Motor neuron (in vitro differentiated cells): ENCODE measurements at regions not wholly inside any gene's neighbourhood (a gene's known extent, or its start where the extent isn't known, plus 50 kb on each side); places are given as distances from the start of the nearest gene placed in this dataset.
A peak's percentile ranks its signal among the peaks of the same experiment; 100 is the strongest.

Source experiments
- ATAC-seq, 8 experiments: fragments of 200-7000 bp; cut with Tn5 transposase; replicated peaks in 6 of 8; 2 replicates each; pipeline ENCODE4 v1.8.0; 2021; ENCODE audit warnings: mild to moderate bottlenecking in 8 of 8, moderate library complexity in 8 of 8
- H3K27ac ChIP-seq, 2 donors: fragments of 250-450 bp; sonication (Bioruptor Pico); 2 replicates each; pipeline ENCODE4 v1.9.0; 2021; ENCODE audit warnings: antibody characterized with exemption in 2 of 2, mild to moderate bottlenecking in 2 of 2, moderate library complexity in 1 of 2
- H3K4me1 ChIP-seq, 2 donors: fragments of 250-450 bp; sonication (Bioruptor Pico); replicated peaks in 1 of 2; 2 replicates each; pipeline ENCODE4 v1.6.1; 2021; ENCODE audit warnings: antibody characterized with exemption in 2 of 2, mild to moderate bottlenecking in 2 of 2, moderate library complexity in 1 of 2
- H3K4me3 ChIP-seq, 5 donors: fragments of 250-450 bp; sonication (Bioruptor Pico); 2 replicates each; pipeline ENCODE4 v1.9.0; 2021; ENCODE audit warnings: antibody characterized with exemption in 5 of 5, mild to moderate bottlenecking in 5 of 5, moderate library complexity in 4 of 5
- WGBS, 10 experiments: fragments of 450-650 bp; shearing (Covaris generic); methylation state at CpG; one replicate each; pipeline ENCODE4 v1.0.0; 2022; 5-methylcytosine and 5-hydroxymethylcytosine counted together
- in situ Hi-C, 9 experiments: fragments of 400-800 bp; cut with MboI; loops; one replicate each; pipeline ENCODE4 v1.15.0; 2021; ENCODE audit warnings: low sequenced_read_pairs in 9 of 9, low pct_unique_long_range_greater_than_20kb in 2 of 9; ENCODE audit not compliant: unreplicated experiment in 9 of 9

GRCh38 chr9:1115370-1115769, 65.2 kb downstream of the DMRT2 start:
- in situ Hi-C loops = no loop called here
- Histone ChIP-seq H3K4me3 (no peak overlapping the region), H3K27ac (no peak overlapping the region), H3K4me1 (no peaks in the 10 kb centered on the region)
- no peak for ATAC-seq
- 17 to 100% (median 80%) methylated on average over 1 to 3 of the region's 3 CpGs; no CpG with 5 or more reads in 1 of the 10 experiments for WGBS, 10 experiments

GRCh38 chr9:1117439-1117838, 67.3 kb downstream of the DMRT2 start:
- H3K4me1 ChIP-seq = no peaks in the 10 kb centered on the region
- 0 to 100% (median 75%) methylated on average over 1 of the region's 1 CpG; no CpG with 5 or more reads in 1 of the 10 experiments for WGBS, 10 experiments
- no peak overlapping the region for H3K27ac ChIP-seq
- in situ Hi-C loops = no loop called here
- no peak overlapping the region for H3K4me3 ChIP-seq
- ATAC-seq = no peak

GRCh38 chr9:1120500-1121165, 70.5 kb downstream of the DMRT2 start:
- H3K4me3 ChIP-seq = no peak overlapping the region
- no peaks in the 10 kb centered on the region for H3K4me1 ChIP-seq
- H3K27ac ChIP-seq = no peak overlapping the region
- in situ Hi-C loops = no loop called here
- WGBS, 10 experiments = 3 to 67% (median 28%) methylated on average over 1 to 6 of the region's 6 CpGs
- peak in 4 of 8 experiments; percentile 45 to 88 (median 67) for ATAC-seq

- Histone ChIP-seq H3K4me1 (peaks cover 0 to 2% of the 10 kb centered on the region in 2 donors), H3K4me3 (no peak overlapping the region), H3K27ac (no peak overlapping the region)
- in situ Hi-C loops = no loop called here
- peak in 3 of 8 experiments; percentile 65 to 92 (median 65) for ATAC-seq
- 0 to 91% (median 36%) methylated on average over 1 to 2 of the region's 2 CpGs; no CpG with 5 or more reads in 2 of the 10 experiments for WGBS, 10 experiments
These were observed 75.6 kb downstream of the DMRT2 start for GRCh38 chr9:1125741-1126140.

- ATAC-seq = no peak
- 20 to 100% (median 88%) methylated on average over 1 of the region's 1 CpG; no CpG with 5 or more reads in 3 of the 10 experiments for WGBS, 10 experiments
- in situ Hi-C loops = no loop called here
- H3K27ac ChIP-seq = no peak overlapping the region
- peaks cover 0 to 2% of the 10 kb centered on the region in 2 donors for H3K4me1 ChIP-seq
- no peak overlapping the region for H3K4me3 ChIP-seq
These were observed 77.9 kb downstream of the DMRT2 start for GRCh38 chr9:1128046-1128445.

- in situ Hi-C loops = no loop called here
- no peak for ATAC-seq
- peaks cover 0 to 2% of the 10 kb centered on the region in 2 donors for H3K4me1 ChIP-seq
- WGBS, 10 experiments = 0 to 40% (median 8%) methylated on average over 1 to 4 of the region's 4 CpGs; no CpG with 5 or more reads in 4 of the 10 experiments
- no peak overlapping the region for H3K27ac ChIP-seq
- no peak overlapping the region for H3K4me3 ChIP-seq
These were observed 79.2 kb downstream of the DMRT2 start for GRCh38 chr9:1129382-1129781.

GRCh38 chr9:1140057-1140456, 89.9 kb downstream of the DMRT2 start:
- H3K4me3 ChIP-seq = no peak overlapping the region
- H3K4me1 ChIP-seq = no peaks in the 10 kb centered on the region
- no peak overlapping the region for H3K27ac ChIP-seq
- 24 to 100% (median 100%) methylated on average over 1 to 2 of the region's 2 CpGs; no CpG with 5 or more reads in 2 of the 10 experiments for WGBS, 10 experiments
- ATAC-seq = no peak
- in situ Hi-C loops = no loop called here

- no peak overlapping the region for H3K4me3 ChIP-seq
- no peaks in the 10 kb centered on the region for H3K4me1 ChIP-seq
- H3K27ac ChIP-seq = no peak overlapping the region
- ATAC-seq = no peak
- in situ Hi-C loops = no loop called here
- 0 to 100% (median 78%) methylated on average over 1 to 2 of the region's 2 CpGs; no CpG with 5 or more reads in 1 of the 10 experiments for WGBS, 10 experiments
These were observed 101.5 kb downstream of the DMRT2 start for GRCh38 chr9:1151691-1152090.

GRCh38 chr9:1152171-1152570, 102.0 kb downstream of the DMRT2 start:
- in situ Hi-C loops = no loop called here

GRCh38 chr9:1154739-1155138, 104.6 kb downstream of the DMRT2 start:
- WGBS, 10 experiments = 0 to 100% (median 79%) methylated on average over 1 of the region's 1 CpG; no CpG with 5 or more reads in 2 of the 10 experiments
- Histone ChIP-seq H3K27ac (no peak overlapping the region), H3K4me1 (no peaks in the 10 kb centered on the region), H3K4me3 (no peak overlapping the region)
- in situ Hi-C loops = no loop called here
- ATAC-seq = no peak

More at GRCh38 chr9:1152171-1152570, 102.0 kb downstream of the DMRT2 start:
- H3K4me1 ChIP-seq = no peaks in the 10 kb centered on the region
- H3K4me3 ChIP-seq = no peak overlapping the region
- no peak for ATAC-seq
- no peak overlapping the region for H3K27ac ChIP-seq
- 0 to 100% (median 81%) methylated on average over 1 to 3 of the region's 3 CpGs; no CpG with 5 or more reads in 2 of the 10 experiments for WGBS, 10 experiments

- ATAC-seq = no peak
- no peak overlapping the region for H3K27ac ChIP-seq
- H3K4me1 ChIP-seq = no peaks in the 10 kb centered on the region
- in situ Hi-C loops = no loop called here
- no peak overlapping the region for H3K4me3 ChIP-seq
These were observed 105.4 kb downstream of the DMRT2 start for GRCh38 chr9:1155602-1156001.

GRCh38 chr9:1156794-1157550, 106.8 kb downstream of the DMRT2 start:
- H3K4me1 ChIP-seq = no peaks in the 10 kb centered on the region
- ATAC-seq = no peak
- 7 to 86% (median 51%) methylated on average over 1 to 4 of the region's 4 CpGs; no CpG with 5 or more reads in 2 of the 10 experiments for WGBS, 10 experiments
- in situ Hi-C loops = no loop called here
- no peak overlapping the region for H3K27ac ChIP-seq
- no peak overlapping the region for H3K4me3 ChIP-seq

GRCh38 chr9:1157836-1158235, 107.7 kb downstream of the DMRT2 start:
- no peak overlapping the region for H3K27ac ChIP-seq
- no peaks in the 10 kb centered on the region for H3K4me1 ChIP-seq
- in situ Hi-C loops = no loop called here
- no peak for ATAC-seq
- 0 to 100% (median 64%) methylated on average over 1 of the region's 1 CpG; no CpG with 5 or more reads in 5 of the 10 experiments for WGBS, 10 experiments
- no peak overlapping the region for H3K4me3 ChIP-seq
